Fibroblast of the aortic adventitia (primary cell): ENCODE measurements at regions not wholly inside any gene's neighbourhood (a gene's known extent, or its start where the extent isn't known, plus 50 kb on each side); places are given as distances from the start of the nearest gene placed in this dataset.

Source experiments
- DNase-seq: peaks from one replicate; pipeline ENCODE4 v3.0.0-alpha.2; 2010; ENCODE audit warnings: low read depth
- H3K4me3 ChIP-seq: 2 replicates; pipeline ENCODE4 v1.5.1; 2011; ENCODE audit warnings: low read depth, mild to moderate bottlenecking, control low read depth, low read length, moderate library complexity
- TF ChIP-seq, protein P1 (sequence below): IDR thresholded peaks from 2 replicates; pipeline ENCODE4 v1.5.1; 2011; ENCODE audit warnings: mild to moderate bottlenecking, low read length, control low read depth, inconsistent platforms; ENCODE audit not compliant: insufficient read depth

- H3K4me3 ChIP-seq: no peak overlapping the region
- no peak for DNase-seq
Measured at GRCh38 chr13:47158593-47158992, 261.7 kb upstream of the HTR2A start.

GRCh38 chr13:47148543-47148942 is 251.7 kb upstream of the HTR2A start:
- DNase-seq: no peak
- TF ChIP-seq, protein P1, sequence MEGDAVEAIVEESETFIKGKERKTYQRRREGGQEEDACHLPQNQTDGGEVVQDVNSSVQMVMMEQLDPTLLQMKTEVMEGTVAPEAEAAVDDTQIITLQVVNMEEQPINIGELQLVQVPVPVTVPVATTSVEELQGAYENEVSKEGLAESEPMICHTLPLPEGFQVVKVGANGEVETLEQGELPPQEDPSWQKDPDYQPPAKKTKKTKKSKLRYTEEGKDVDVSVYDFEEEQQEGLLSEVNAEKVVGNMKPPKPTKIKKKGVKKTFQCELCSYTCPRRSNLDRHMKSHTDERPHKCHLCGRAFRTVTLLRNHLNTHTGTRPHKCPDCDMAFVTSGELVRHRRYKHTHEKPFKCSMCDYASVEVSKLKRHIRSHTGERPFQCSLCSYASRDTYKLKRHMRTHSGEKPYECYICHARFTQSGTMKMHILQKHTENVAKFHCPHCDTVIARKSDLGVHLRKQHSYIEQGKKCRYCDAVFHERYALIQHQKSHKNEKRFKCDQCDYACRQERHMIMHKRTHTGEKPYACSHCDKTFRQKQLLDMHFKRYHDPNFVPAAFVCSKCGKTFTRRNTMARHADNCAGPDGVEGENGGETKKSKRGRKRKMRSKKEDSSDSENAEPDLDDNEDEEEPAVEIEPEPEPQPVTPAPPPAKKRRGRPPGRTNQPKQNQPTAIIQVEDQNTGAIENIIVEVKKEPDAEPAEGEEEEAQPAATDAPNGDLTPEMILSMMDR: no peak
- no peak overlapping the region for H3K4me3 ChIP-seq

More at GRCh38 chr13:47158593-47158992, 261.7 kb upstream of the HTR2A start:
- TF ChIP-seq, protein P1: no peak

- DNase-seq: no peak
- TF ChIP-seq, protein P1: no peak
Measured at GRCh38 chr13:47147812-47148119, 250.9 kb upstream of the HTR2A start.

DNA sequence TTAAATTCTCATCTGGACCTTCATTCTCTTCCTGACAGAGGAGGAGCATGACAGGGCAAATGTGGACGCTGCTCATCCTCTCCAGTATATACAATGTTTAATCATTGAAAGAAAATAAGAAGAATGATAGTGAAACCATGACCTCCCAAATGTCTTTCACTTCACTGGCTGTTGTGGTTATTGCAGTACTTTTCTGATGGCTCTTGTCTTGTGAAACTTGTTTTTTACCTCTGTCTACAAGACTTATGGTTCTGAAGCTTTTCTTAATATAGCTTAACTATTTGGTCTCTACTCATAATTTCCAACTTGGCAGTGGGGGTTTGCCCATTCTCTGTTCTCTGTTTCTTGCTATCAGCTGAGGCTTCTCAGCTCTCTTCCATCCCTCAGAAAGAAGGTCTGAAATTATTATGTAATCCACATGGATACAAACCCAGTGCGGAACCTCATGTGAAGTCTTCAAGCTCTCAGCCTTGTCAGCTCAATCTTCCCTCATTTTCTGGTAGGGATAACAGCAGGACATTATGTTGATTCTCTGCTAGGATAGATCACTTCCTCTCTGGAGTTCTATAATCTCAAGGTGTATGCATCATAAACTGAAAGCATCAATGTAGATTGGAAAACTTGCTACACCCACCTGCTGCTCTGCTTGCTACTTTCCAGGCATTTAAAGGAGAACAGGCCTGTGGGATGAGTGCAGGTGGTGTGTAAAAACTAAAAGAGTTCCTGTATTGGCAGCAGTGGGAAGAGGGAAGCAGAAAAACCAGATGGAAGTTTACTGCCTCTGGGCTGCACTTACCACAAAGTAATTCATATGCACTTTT is 250.3 kb upstream of the HTR2A start:
- no peak for DNase-seq
- TF ChIP-seq, protein P1: no peak
- H3K4me3 ChIP-seq: no peak overlapping the region

More at GRCh38 chr13:47147812-47148119, 250.9 kb upstream of the HTR2A start:
- H3K4me3 ChIP-seq: no peak overlapping the region

GRCh38 chr13:47146136-47146535 is 249.3 kb upstream of the HTR2A start:
- DNase-seq: peak; percentile 78

DNA sequence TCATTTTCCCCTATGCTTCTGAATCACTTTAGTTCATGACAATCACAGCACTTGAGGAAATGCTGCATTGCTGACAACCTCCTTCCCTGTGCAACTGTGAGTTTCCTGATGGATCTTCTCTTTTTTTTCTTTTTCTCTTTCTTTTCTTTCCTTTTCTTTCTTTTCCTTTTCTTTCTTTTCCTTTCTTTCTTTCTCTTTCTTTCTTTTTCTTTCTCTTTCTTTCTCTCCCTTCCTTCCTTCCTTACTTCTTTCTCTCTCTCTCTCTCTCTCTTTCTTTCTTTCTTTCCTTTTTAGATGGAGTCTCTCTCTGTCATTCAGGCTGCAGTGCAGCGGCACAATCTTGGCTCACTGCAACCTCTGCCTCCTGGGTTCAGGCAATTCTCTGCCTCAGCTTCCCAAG is 247.9 kb upstream of the HTR2A start:
- no peak for DNase-seq
- TF ChIP-seq, protein P1: no peak
- no peak overlapping the region for H3K4me3 ChIP-seq

More at GRCh38 chr13:47146136-47146535, 249.3 kb upstream of the HTR2A start:
- TF ChIP-seq, protein P1: no peak
- H3K4me3 ChIP-seq: no peak overlapping the region
